Duodenal mucosa (tissue), 2 donors: ENCODE measurements at regions not wholly inside any gene's neighbourhood (a gene's known extent, or its start where the extent isn't known, plus 50 kb on each side); places are given as distances from the start of the nearest gene placed in this dataset.

ENCODE experiments used
- H3K27ac ChIP-seq: one replicate; pipeline ENCODE4 v1.7.0; 2013; ENCODE audit warnings: low read depth, low read length
- H3K27me3 ChIP-seq, 2 donors: one replicate each; pipeline ENCODE4 v1.7.0; 2013; ENCODE audit warnings: low read length in 2 of 2, control low read depth in 1 of 2; ENCODE audit not compliant: insufficient read depth in 2 of 2, control insufficient read depth in 1 of 2
- H3K36me3 ChIP-seq, 2 donors: one replicate each; pipeline ENCODE4 v1.7.0; 2013; ENCODE audit warnings: low read length in 2 of 2, control low read depth in 1 of 2; ENCODE audit not compliant: insufficient read depth in 2 of 2, control insufficient read depth in 1 of 2
- H3K4me1 ChIP-seq, 2 donors: one replicate each; pipeline ENCODE4 v1.7.0; 2013; ENCODE audit warnings: low read length in 2 of 2, control low read depth in 1 of 2; ENCODE audit not compliant: insufficient read depth in 2 of 2, control insufficient read depth in 1 of 2
- H3K4me3 ChIP-seq, 2 donors: one replicate each; pipeline ENCODE4 v1.7.0; 2013; ENCODE audit warnings: low read length in 2 of 2, low read depth in 1 of 2
- H3K9ac ChIP-seq, 2 donors: one replicate each; pipeline ENCODE4 v1.7.0; 2013; ENCODE audit warnings: low read length in 2 of 2, low read depth in 1 of 2
- H3K9me3 ChIP-seq, 2 donors: one replicate each; pipeline ENCODE4 v1.7.0; 2013; ENCODE audit warnings: low read length in 2 of 2, control low read depth in 1 of 2; ENCODE audit not compliant: control insufficient read depth in 1 of 2

DNA sequence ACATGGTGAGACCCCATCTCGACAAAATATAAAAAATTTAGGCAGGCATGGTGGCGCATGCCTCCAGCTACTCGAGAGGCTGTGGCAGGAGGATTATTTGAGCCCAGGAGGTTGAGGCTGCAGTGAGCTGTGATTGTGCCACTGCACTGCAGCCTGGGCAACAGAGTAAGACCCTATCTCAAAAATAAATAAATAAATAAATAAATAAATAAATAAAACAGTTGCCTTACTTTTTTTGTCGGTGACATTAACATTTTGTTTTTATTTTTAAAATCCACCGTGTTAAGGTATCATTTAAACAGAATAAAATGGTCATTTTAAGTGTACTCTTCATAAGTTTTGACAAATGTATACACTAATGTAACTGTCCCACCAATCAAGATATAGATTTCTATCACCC lies 57.0 kb downstream of the RASL11A start:
- Histone ChIP-seq H3K9ac (no peak overlapping the region), H3K4me1 (no peaks in the 10 kb centered on the region), H3K4me3 (no peak overlapping the region), H3K27ac (no peak overlapping the region), H3K9me3 (no peaks in the 10 kb centered on the region), H3K36me3 (no peaks in the 10 kb centered on the region), H3K27me3 (no peaks in the 10 kb centered on the region)

DNA sequence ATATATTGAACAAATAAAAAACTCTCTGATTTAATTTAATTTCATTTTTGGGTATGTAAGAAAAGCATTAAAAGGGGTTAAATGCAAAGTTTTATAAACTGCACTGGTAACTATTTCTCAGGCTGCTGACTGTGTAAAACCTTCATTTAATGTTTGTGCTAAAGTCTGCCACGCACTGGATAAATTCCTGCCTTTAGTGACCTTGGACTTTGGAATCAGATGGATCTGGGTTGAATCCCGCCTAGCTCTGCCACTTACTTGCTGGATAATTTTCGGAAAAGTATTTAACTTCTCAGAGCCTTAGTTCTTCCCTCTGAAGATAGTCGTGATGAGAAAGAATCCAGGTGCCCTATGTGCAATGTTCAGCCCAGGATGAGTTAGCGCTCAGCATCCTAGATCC lies 58.6 kb downstream of the RASL11A start:
- Histone ChIP-seq H3K9ac (no peak overlapping the region), H3K27ac (no peak overlapping the region), H3K4me3 (no peak overlapping the region), H3K36me3 (no peaks in the 10 kb centered on the region), H3K4me1 (no peaks in the 10 kb centered on the region), H3K9me3 (no peaks in the 10 kb centered on the region), H3K27me3 (no peaks in the 10 kb centered on the region)

DNA sequence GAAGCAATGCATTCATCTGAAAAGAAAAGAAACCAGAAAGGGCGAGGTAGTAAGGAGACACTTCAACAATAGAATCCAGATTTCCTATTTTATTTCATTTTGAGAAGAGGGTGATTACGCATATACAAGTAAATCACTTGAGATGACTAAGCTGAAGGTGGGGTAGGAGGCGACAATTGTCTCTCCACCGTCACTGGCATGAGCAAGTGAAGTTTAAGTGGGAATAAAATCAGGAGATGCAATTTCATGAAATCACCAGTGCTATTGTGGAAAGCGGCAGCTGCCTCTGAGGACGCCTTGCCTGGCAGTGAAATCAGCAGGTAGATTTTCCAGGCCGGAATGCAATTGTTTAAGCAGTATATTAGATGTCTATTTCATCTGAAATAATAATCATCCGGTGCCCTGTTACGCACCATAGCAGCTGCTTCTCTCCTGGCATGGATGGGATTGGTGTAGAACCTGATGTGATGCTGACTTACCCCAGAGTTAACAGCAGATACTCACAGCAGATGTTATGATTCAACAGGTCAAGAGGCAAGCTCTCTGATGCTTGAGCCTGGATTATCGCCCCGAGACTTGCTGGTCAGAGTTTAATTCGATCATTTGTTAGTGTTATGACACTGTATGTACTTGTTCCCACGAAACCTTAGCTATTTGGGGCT lies 64.3 kb downstream of the RASL11A start:
- no peak overlapping the region for H3K4me3 ChIP-seq
- H3K27me3 ChIP-seq, result no peaks in the 10 kb centered on the region
- H3K4me1 ChIP-seq, result no peaks in the 10 kb centered on the region
- H3K36me3 ChIP-seq, result no peaks in the 10 kb centered on the region
- H3K27ac ChIP-seq, result peak overlapping the region; percentile 10
- no peaks in the 10 kb centered on the region for H3K9me3 ChIP-seq
- H3K9ac ChIP-seq, result no peak overlapping the region

DNA sequence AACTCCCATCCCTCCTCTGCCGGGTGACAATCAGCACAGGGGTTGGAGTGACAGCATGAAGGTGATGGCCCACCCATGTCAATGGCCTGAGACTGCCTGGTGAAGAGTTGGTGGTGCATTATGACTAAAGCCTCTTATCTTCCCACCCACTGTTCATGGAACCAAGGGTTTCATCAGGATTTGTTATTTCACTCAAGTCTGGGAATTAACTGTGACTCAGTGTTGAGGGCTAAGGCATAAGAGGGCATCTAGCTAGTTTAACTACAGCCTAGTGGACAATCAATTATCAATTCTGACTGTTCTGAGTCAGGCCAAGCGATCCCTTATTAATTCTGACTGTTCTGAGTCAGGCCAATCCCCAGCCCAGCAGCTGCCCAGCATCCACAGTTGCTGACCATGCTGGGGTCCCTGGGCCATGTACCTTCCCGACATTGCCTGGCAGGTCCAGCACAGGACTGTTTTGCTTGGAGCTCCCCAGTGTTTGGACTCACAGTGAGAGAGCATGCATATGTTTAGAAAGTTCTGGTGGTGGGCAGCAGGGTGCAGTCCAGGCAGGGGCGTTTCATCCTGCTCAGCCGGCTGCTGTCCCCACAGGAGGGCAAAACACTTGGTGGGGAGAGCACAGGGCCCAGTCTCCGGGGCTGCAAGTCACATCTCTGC lies 65.5 kb downstream of the RASL11A start:
- Histone ChIP-seq H3K9ac (no peak overlapping the region), H3K4me3 (no peak overlapping the region), H3K9me3 (no peaks in the 10 kb centered on the region), H3K27me3 (no peaks in the 10 kb centered on the region), H3K36me3 (no peaks in the 10 kb centered on the region), H3K4me1 (no peaks in the 10 kb centered on the region), H3K27ac (no peak overlapping the region)

DNA sequence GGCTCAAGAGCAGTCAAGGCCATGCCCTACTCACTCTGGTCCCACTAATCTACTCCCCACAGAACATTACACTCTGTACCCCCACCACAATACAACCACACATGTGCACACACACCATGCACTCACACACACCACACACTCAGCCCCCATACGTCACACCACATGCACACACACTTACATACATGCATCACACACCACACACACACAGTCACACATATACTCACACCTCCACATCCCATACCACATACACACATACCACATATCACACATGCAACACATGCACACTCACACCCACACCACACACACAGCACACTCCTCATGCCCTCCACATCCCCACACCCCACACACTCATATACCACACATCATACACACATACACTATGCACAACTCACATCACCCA lies 67.6 kb downstream of the RASL11A start:
- Histone ChIP-seq H3K9ac (no peak overlapping the region), H3K4me3 (no peak overlapping the region), H3K27me3 (no peaks in the 10 kb centered on the region), H3K9me3 (no peaks in the 10 kb centered on the region), H3K36me3 (no peaks in the 10 kb centered on the region), H3K4me1 (no peaks in the 10 kb centered on the region), H3K27ac (no peak overlapping the region)

DNA sequence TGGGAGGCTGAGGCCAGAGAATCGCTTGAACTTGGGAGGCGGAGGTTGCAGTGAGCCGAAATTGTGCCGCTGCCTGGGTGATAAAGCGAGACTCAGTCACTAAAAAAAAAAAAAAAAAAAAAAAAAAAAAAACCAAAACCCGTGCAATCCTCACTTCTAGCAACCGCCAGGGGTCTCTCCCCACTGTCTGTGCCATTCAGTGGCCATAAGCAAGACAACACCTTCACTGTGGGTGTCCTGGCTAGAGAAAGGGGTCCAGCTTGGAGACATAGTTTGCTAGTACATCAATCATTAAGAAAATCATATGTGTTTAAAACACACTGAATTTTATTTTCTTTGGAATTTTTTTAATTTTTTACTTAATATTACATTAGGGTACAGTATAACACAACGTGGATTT lies 68.2 kb downstream of the RASL11A start:
- Histone ChIP-seq H3K9me3 (no peaks in the 10 kb centered on the region), H3K4me3 (no peak overlapping the region), H3K36me3 (no peaks in the 10 kb centered on the region), H3K27me3 (no peaks in the 10 kb centered on the region), H3K4me1 (no peaks in the 10 kb centered on the region), H3K27ac (no peak overlapping the region), H3K9ac (no peak overlapping the region)

DNA sequence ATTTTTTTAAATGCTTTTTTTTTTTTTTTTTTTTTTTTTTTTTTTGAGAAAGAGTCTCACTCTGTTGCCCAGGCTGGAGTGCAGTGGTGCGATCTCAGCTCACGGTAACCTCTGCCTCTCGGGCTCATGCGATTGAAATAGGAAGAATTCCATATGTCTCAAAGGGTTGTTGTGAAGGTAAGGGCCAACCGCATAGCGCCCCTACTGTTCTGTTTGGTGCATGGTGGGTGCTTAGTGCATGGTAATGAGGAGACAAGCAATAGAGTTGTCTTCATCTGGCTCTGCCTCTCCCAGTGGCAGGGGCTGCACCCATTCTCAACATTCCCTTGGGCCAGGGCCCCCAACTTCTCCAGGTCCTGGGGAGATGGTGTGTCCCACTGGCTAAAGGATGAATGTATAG lies 68.7 kb downstream of the RASL11A start:
- Histone ChIP-seq H3K9me3 (no peaks in the 10 kb centered on the region), H3K27me3 (no peaks in the 10 kb centered on the region), H3K4me1 (no peaks in the 10 kb centered on the region), H3K27ac (no peak overlapping the region), H3K9ac (no peak overlapping the region), H3K4me3 (no peak overlapping the region), H3K36me3 (no peaks in the 10 kb centered on the region)

DNA sequence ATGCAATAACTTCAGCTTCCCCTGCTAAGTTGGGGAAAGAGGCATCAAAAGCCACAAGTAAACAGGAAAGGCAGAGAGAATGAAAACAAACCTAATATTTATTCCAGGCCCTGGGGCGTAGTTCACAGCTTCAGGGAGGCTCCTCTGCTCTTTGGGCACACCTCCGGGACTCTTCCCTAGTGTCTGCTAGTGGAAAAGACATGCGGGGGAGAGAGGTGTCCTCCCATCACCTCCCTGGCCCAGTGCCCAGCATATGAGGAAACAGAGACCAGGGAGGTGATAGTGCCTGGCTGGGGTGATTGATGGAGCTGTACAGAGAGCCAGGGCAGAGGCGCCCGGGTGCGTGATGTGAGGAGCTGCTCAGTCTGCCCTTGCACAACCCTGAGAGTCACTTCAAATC lies 71.0 kb downstream of the RASL11A start:
- Histone ChIP-seq H3K27ac (no peak overlapping the region), H3K9me3 (no peaks in the 10 kb centered on the region), H3K27me3 (no peaks in the 10 kb centered on the region), H3K9ac (no peak overlapping the region), H3K4me1 (no peaks in the 10 kb centered on the region), H3K36me3 (no peaks in the 10 kb centered on the region), H3K4me3 (no peak overlapping the region)

DNA sequence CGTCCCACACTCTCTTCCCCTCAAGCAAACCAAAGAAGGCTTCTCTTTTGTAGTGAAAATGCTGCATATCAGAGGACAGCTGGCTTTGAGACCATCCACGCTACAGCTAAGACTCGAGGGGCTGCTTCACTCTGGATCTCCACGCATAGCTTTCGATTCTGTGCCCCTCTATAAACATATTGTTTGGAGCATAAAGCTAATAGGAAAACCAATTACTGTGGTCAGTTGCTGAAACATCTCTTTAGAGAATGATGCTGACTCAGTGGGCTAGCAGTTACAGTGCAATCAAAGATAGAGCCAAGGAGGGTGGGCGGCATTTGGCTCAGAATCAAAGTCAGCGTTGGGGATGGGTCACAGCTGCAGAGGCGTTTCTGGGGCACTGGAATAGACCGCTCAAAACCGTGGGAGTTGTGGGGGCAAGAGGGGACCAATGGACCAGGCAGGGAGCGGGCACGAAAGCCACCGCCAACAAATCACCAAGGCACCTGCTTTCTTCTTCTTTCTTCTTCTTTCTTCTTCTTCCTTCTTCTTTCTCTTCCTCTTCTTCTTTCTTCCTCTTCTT lies 76.7 kb downstream of the RASL11A start:
- Histone ChIP-seq H3K27me3 (no peaks in the 10 kb centered on the region), H3K36me3 (no peaks in the 10 kb centered on the region), H3K4me3 (no peak overlapping the region), H3K4me1 (peaks cover 4 to 5% of the 10 kb centered on the region in 2 donors), H3K9me3 (no peaks in the 10 kb centered on the region), H3K27ac (no peak overlapping the region), H3K9ac (no peak overlapping the region)

DNA sequence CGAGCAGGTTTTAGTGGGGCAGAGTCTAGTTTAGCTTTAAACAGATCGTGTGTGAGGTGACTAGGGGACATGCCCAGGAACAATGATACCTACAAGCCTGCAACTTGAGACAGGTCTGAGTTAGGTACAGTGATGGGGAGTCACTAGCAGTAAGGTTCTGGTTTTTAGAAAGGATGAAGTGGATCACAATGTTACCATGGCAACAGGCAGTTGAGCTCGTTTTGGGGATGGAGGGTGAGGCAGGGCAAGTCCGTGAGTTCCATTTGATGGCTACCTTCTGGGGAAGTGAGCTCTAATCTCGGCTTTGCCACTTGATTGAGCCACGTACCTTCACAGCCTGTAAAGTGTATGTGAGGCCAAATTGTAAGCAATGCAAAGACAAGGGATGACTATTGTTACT lies 76.0 kb upstream of the GTF3A start:
- Histone ChIP-seq H3K9ac (no peak overlapping the region), H3K4me1 (peaks cover 15 to 16% of the 10 kb centered on the region in 2 donors), H3K27me3 (no peaks in the 10 kb centered on the region), H3K36me3 (no peaks in the 10 kb centered on the region), H3K9me3 (no peaks in the 10 kb centered on the region), H3K4me3 (no peak overlapping the region), H3K27ac (no peak overlapping the region)
